GM19351 (cell line): ENCODE measurements at regions not wholly inside any gene's neighbourhood (a gene's known extent, or its start where the extent isn't known, plus 50 kb on each side); places are given as distances from the start of the nearest gene placed in this dataset.
"Not testable (repeated sequence)": the region's sequence is repeated elsewhere in the genome, so short reads cannot be mapped to it uniquely, and the experiment has no call there.

ENCODE experiments used
- ATAC-seq: cut with Tn5 transposase; IDR thresholded peaks from one replicate; pipeline ENCODE4 v1.9.1; 2021; ENCODE audit warnings: mild to moderate bottlenecking, moderate library complexity; ENCODE audit not compliant: unreplicated experiment

- not testable (repeated sequence) for ATAC-seq
Observed at GRCh38 chr9:29432656-29433055, 1859.4 kb upstream of the C9orf72 start.

- no peak for ATAC-seq
Observed at GRCh38 chr9:29435368-29435767, 1862.1 kb upstream of the C9orf72 start.

GRCh38 chr9:29437526-29437925 lies 1864.2 kb upstream of the C9orf72 start:
- no peak for ATAC-seq

- no peak for ATAC-seq
Observed at GRCh38 chr9:29439961-29440360, 1866.7 kb upstream of the C9orf72 start.

GRCh38 chr9:29440449-29440848 lies 1867.2 kb upstream of the C9orf72 start:
- no peak for ATAC-seq

GRCh38 chr9:29445751-29446150 lies 1872.5 kb upstream of the C9orf72 start:
- no peak for ATAC-seq

- no peak for ATAC-seq
Observed at GRCh38 chr9:29449306-29449705, 1876.0 kb upstream of the C9orf72 start.

- ATAC-seq = not testable (repeated sequence)
Observed at GRCh38 chr9:29450343-29450875, 1877.1 kb upstream of the C9orf72 start.

GRCh38 chr9:29456940-29457339 lies 1883.7 kb upstream of the C9orf72 start:
- no peak for ATAC-seq

- no peak for ATAC-seq
Observed at GRCh38 chr9:29475471-29475870, 1902.2 kb upstream of the C9orf72 start.

GRCh38 chr9:29511680-29512079 lies 1938.4 kb upstream of the C9orf72 start:
- ATAC-seq = no peak

- no peak for ATAC-seq
Observed at GRCh38 chr9:29514336-29514735, 1941.1 kb upstream of the C9orf72 start.

GRCh38 chr9:29514862-29515261 lies 1941.6 kb upstream of the C9orf72 start:
- no peak for ATAC-seq

GRCh38 chr9:29548436-29548835 lies 1975.2 kb upstream of the C9orf72 start:
- no peak for ATAC-seq

GRCh38 chr9:29555502-29555901 lies 1982.2 kb upstream of the C9orf72 start:
- no peak for ATAC-seq

- ATAC-seq = no peak
Observed at GRCh38 chr9:29556317-29556716, 1983.0 kb upstream of the C9orf72 start.

- ATAC-seq = no peak
Observed at GRCh38 chr9:29556746-29557145, 1983.5 kb upstream of the C9orf72 start.

GRCh38 chr9:29564564-29564963 lies 1991.3 kb upstream of the C9orf72 start:
- ATAC-seq = no peak

GRCh38 chr9:29575219-29575618 lies 2001.9 kb upstream of the C9orf72 start:
- ATAC-seq = no peak

- ATAC-seq = no peak
Observed at GRCh38 chr9:29588361-29588760, 2015.1 kb upstream of the C9orf72 start.

GRCh38 chr9:29609282-29609681 lies 2036.0 kb upstream of the C9orf72 start:
- ATAC-seq = no peak

- ATAC-seq = no peak
Observed at GRCh38 chr9:29613773-29614172, 2040.5 kb upstream of the C9orf72 start.

GRCh38 chr9:29616844-29617243 lies 2043.6 kb upstream of the C9orf72 start:
- ATAC-seq = no peak
